CD4-positive, alpha-beta T cell treated with Interleukin-17A for 4 hours (primary cell): ENCODE measurements at regions not wholly inside any gene's neighbourhood (a gene's known extent, or its start where the extent isn't known, plus 50 kb on each side); places are given as distances from the start of the nearest gene placed in this dataset.

ENCODE experiments used
- DNase-seq: peaks from one replicate; pipeline ENCODE4 v3.0.0-alpha.2; 2020; ENCODE audit warnings: mixed read lengths

DNA sequence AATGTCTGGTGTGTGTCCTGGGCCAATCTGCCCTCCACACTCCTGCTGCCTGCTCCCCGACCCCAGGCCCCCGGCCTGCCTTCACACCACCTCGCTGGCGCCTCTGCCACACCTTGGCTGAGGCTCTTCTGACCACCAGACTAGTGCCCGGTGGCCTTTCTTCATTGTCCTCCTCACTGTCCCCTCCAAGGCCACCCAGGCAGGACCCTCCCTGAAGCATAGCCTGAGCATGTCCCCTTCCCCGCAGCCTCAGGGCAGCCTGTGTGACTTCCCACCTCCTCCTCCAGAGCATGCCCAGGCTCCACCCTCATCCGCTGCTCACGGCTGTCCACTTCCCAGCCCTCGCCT is 154.6 kb downstream of the OLFM1 start:
- no peak for DNase-seq

GRCh38 chr9:135242406-135242805 is 154.9 kb downstream of the OLFM1 start:
- no peak for DNase-seq

DNA sequence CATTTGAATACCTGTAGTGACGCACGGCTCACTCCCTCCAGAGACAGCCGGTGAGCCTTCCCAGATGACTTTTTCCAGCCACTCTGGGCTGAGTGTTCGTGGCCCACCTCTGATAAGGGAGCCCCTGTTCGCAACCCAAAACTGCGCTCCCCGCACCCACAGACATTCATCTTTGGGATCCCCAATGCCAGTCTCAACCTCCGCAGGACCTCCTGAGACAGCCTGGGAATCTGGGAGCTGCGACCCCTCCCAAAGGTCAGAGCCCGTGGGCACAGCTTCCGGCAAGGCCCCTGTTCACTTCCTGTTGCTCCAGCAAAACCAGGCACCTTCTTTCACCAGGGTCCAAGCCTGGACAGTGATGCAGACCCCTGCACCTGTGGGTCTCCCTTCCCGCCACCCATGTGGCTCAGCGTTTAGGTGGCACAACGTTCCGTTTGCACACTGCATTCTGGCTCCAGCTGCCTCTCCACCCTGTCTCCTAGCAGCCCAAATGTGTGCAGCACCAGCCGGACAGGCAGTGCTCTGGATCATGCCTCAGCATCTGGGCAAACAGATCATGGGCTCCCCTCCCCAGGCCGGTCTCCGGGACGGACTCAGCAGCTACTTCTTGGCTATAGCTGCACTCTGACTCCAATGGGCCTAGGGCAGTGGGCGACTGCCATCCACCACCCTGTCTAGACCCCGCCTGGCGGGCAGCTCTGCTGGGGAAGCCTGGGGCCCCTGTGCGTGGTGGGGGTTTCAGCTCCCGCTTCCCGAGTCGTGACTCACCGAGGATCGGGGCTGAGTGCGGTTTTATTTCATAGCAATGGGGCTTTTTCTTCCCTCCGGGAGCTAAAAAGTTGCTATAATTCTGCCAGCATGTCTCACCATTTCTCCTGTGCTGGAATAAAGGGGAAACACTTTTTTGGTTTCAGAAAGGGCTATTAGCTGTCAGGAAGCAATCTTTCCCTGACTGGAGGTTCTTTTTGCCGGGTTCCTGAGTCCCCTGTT is 156.0 kb downstream of the OLFM1 start:
- no peak for DNase-seq

- DNase-seq = no peak
These were observed 157.1 kb downstream of the OLFM1 start for GRCh38 chr9:135244271-135245221.

DNA sequence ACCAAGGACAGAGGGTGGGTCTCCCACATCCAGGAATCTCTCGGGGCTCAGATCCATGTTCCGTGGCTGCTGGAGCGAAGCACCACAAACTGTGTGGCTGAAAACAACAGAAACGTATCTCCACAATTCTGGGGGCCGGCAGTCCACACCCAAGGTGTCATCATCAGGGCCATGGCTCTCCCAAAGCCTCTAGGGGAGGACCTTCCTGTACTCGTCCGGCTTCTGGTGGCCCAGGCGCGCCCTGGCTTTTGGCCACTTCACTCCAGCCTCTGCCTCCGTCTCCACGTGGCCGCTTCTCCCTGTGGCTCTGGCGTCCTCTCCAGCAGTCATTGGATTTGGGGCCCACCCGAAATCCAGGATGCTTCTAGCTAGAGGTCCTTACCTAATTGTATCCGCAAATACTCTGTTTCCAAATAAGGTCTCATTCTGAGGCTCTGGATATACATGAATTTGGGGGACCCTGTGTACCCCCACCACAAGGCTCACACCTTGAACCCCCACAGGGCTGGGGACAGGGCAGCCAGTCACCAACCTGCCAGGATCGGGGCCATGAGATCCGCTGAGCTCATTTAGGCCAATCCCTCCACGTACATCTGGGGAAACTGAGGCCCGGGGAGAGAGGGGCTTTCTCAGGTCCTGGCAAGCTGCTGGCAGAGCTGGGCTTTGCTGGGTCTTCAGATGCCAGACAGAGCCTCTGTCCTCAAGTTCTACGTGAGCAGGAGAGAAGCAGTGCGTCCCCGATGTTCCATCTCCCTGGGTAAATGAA is 158.2 kb downstream of the OLFM1 start:
- DNase-seq = no peak

DNA sequence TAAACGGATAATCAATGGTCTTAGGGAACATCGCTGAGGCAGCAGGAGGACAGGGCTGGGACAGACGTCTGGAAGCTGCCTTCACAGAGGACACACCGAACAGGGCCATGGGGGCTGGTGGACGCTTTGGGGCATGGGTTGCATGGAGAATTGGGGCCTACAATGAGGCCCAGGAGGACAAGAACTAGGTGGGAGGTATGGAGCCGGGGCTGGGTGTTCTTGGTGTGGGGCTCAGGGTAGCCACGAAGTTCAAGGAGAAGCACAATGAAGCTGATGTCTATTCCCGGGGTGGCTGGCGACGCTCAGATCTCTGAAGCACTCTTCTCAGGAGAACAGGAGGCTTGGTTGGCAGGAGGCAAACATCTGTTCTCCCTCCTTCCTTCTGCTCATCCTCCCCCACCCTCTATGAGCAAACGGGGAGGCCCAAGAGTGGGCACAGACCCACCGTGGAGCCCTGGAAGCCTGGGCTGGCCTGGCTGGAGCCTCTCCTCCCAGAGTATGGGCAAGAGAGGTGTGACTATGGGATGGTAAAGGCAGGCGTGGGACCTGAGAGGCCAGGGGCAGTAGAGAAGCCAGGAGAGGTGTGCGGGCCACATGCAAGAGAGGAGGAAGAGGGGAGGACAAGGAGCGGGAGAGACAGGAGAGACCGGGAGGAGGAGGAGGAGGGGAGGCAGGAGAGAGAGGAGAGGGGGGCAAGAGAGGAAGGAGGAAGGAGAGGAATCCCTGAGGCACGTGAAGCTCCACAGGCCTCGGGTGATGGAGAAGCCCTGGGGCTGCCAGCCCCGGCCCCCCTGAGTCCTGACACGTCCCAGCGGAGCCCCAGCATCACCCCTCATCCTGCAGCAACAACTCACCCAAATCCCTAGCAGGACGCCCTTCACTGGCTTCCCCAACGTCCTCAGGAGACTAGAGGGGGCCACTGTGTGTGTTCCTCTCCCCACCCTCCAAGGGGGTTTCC is 159.1 kb downstream of the OLFM1 start:
- DNase-seq = no peak

DNA sequence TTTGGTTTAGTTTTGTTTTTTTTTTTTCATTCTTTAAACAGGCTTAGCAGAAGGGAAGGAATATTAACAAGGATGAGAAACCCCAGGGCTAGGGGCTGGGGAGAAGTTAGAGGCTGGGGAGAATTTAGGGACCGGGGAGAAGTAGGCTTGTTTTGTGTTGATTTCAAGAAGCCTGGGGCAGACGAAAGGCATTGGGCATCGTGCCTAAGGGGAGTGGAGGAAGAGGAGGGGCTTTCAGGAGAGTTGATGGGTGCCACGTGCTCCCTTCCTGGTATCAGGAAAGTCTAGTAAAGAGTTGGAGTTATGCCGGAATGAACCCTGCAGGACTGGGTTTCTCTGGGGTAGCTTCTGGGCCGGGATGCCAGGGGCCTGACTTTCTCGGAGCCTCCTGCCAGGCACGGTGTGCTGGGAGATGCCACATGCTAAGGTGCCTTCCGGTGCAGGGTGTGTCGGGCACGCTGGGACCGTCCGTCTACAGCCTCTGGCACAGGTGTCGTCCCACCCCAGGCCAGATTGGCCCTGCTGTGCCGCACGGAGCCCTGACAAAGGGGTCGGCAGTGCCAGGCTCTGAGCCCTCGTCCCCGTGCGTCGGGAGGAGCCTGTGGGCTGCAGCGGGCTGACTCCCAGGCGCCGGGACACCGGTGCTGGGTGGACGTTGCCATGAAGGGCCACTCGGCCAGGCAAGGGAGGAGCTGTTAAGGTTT is 159.9 kb downstream of the OLFM1 start:
- no peak for DNase-seq

DNA sequence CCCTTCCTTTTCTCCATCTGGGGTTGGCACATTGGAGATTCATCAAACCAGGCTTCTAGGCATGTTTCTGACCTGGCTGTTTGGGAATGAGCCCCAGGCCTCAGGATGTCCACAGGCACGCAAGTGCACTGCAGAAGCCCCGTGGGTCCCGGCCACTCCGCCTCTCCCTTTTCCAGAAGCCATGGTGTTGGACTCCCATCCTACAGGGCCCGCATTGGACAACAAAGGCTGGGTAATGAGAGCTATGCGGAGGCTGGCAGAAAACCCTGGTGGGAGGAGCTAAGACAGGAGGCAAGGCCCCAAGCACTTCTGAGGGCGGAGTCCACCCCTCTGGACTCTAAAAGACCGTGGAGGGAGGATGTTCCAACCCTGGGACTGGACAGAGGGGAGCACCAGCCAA is 160.6 kb downstream of the OLFM1 start:
- DNase-seq = no peak

- DNase-seq = no peak
These were observed 161.3 kb downstream of the OLFM1 start for GRCh38 chr9:135248721-135249120.

- DNase-seq = no peak
These were observed 161.7 kb downstream of the OLFM1 start for GRCh38 chr9:135249191-135249590.

GRCh38 chr9:135249711-135250110 is 162.2 kb downstream of the OLFM1 start:
- DNase-seq = no peak

DNA sequence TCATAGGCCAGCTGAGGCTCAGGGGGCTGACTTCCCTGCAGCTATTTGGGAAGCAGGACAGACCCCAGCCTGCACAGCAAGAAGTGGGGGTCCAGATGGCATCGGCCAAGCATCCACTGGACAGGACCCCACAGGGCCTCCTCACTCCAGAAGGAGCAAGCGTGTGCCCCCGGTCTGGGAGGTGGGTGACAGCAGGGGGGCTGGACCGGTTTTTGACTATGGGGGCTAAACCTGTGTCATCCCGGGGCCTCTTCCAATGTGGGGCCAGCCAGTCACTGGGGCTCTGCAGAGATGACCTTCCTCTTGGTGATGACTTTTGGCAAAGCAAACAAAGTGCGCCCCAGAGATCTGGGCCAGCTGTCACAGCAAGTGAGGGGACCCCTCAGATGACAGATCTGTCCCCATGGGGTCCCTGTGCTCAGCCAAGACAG is 163.9 kb downstream of the OLFM1 start:
- DNase-seq = no peak

- no peak for DNase-seq
These were observed 164.7 kb downstream of the OLFM1 start for GRCh38 chr9:135251996-135252760.

DNA sequence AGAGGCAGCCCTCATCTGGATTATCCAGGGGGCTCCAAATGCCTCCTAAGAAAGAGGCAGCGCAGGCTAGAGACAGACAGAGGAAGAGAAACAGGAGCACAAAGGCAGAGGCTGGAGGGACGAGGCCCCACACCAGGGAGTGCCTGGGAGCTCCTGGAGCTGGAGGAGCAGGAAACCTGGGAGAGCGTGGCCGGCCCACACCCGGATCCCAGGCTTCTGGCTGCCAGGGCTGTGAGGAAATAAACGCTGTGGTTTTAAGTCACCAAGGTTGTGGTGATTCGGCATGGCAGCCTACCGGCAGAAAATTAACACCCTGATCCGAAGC is 165.5 kb downstream of the OLFM1 start:
- DNase-seq = no peak

DNA sequence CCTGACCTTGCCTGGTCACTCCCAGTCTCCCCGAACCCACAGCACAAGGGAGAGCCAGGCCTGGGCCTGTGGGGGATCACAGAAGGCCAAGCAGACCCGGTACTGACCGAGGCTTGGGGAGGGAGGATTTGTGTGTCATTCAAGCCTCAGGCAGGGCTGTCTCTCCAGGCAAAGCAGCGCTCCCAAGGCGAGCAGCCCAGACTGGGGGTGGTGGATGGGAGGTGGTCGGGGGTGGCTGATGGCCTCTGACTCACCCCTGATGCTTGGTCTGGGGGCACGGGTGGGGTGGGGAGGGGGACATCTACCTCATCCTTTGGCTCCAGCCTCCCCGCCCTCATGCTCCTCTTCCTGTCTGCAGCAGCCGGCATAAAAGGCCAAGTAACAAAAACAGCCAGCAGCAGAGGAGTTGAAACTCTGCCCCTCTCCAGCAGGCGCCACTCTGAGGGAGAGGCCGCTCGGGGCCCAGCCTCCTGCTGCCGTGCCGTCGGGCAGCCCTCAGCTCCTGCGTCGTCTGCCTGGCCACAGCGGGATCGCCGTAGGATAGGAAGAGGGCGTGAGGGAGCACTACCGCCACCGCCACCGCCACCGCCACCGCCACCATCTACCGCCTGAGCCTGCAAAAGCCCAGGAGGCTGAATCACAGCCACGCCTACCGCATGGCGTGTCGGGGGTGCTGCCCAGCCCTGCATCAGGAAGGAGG is 166.0 kb downstream of the OLFM1 start:
- no peak for DNase-seq

GRCh38 chr9:135254176-135255032 is 166.9 kb downstream of the OLFM1 start:
- no peak for DNase-seq

DNA sequence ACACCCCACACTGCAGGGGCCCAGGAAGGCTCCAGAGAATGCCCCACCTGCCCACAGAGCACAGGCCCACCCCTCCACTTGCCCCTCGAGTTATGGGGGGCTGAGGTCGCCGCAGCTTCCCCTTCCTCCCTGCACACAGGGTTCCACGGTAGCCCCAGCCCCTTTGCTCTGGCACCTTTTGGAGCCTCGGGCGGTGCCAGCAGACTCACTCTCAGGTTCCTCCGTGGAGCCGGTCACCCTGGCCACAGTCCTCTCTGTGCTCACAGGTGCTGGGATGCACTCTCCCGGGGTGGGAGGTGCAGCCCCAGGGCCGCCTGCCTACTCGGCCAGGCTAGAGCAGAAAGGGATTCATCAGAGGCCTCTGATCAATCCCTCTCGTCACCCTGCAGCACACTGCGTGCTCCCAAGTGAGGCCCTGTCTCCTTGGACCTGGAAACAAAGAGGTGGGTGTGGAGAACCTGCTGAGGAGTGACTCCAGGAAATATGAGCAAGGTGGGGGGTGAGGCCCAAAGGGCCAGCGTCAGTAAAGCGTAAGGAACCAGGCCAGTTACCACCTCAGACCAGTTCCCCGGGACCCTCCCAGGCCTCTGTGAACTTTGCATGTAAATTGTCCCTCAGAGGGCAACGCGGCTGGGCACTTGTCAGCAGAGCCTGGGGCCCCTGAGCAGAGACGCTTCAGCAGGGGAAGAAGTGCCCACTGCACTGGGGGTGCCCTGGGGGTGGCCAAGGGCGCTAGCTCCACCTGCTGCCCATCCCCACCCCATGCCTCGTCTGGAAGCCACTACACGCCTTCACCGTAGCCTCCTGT is 167.8 kb downstream of the OLFM1 start:
- DNase-seq = no peak
